Kidney (tissue), 13 donors: ENCODE measurements at regions not wholly inside any gene's neighbourhood (a gene's known extent, or its start where the extent isn't known, plus 50 kb on each side); places are given as distances from the start of the nearest gene placed in this dataset.

Experiments
- DNase-seq, 5 donors: peaks; one replicate each; pipeline ENCODE4 v3.0.0-alpha.2; 2013 to 2020
- FAIRE-seq: peaks from 2 replicates; lab custom pipeline; 2012; peaks lifted over from hg19 to GRCh38; lab: Jason Lieb, UNC
- H3K27ac ChIP-seq, 2 donors: one replicate each; pipeline ENCODE4 v1.7.0; 2013; ENCODE audit warnings: low read depth in 2 of 2, low read length in 2 of 2, inconsistent platforms in 1 of 2
- H3K27me3 ChIP-seq: one replicate; pipeline ENCODE4 v1.7.1; 2013; ENCODE audit warnings: low read length, inconsistent platforms; ENCODE audit not compliant: control insufficient read depth, insufficient read depth
- H3K36me3 ChIP-seq, 3 donors: one replicate each; pipeline versions ENCODE4 v1.7.0 to v1.7.1; 2013; ENCODE audit warnings: low read length in 3 of 3, control low read depth in 1 of 3, inconsistent platforms in 1 of 3; ENCODE audit not compliant: insufficient read depth in 3 of 3, control insufficient read depth in 2 of 3
- H3K4me1 ChIP-seq, 3 donors: one replicate each; pipeline versions ENCODE4 v1.7.0 to v1.7.1; 2013; ENCODE audit warnings: low read length in 3 of 3, inconsistent platforms in 1 of 3, low read depth in 1 of 3; ENCODE audit not compliant: control insufficient read depth in 2 of 3, insufficient read depth in 2 of 3
- H3K4me3 ChIP-seq, 3 donors: one replicate each; pipeline versions ENCODE4 v1.7.0 to v1.8.1; 2013; ENCODE audit warnings: low read length in 3 of 3, control low read depth in 1 of 3, inconsistent platforms in 1 of 3
- H3K9ac ChIP-seq, 3 donors: one replicate each; pipeline versions ENCODE4 v1.7.0 to v1.7.1; 2013; ENCODE audit warnings: low read length in 3 of 3, control low read depth in 1 of 3, inconsistent platforms in 1 of 3
- H3K9me3 ChIP-seq, 3 donors: one replicate each; pipeline versions ENCODE4 v1.7.0 to v1.7.1; 2013; ENCODE audit warnings: low read length in 3 of 3, control low read depth in 1 of 3, inconsistent platforms in 1 of 3; ENCODE audit not compliant: control insufficient read depth in 2 of 3, insufficient read depth in 1 of 3
- intact Hi-C: fragments of 100-400 bp; cut with DNase I; formaldehyde crosslinking; loops from one replicate; pipeline ENCODE4 v1.11.1; 2022
- TF ChIP-seq, protein P1 (sequence below): IDR thresholded peaks from 3 replicates; pipeline ENCODE4 v1.5.1; 2012; ENCODE audit warnings: mild to moderate bottlenecking, moderate library complexity, borderline replicate concordance; ENCODE audit not compliant: insufficient read depth; ENCODE audit errors: extremely low read depth
- donor health status: control.
- donor health status: control.
- donor health status: control.
- donor health status: control.
- donor health status: control.
- donor health status: DM: yes; HTN: yes; CAD: no.
- donor health status: Normal renal cell carcinoma (clear cell type).

DNA sequence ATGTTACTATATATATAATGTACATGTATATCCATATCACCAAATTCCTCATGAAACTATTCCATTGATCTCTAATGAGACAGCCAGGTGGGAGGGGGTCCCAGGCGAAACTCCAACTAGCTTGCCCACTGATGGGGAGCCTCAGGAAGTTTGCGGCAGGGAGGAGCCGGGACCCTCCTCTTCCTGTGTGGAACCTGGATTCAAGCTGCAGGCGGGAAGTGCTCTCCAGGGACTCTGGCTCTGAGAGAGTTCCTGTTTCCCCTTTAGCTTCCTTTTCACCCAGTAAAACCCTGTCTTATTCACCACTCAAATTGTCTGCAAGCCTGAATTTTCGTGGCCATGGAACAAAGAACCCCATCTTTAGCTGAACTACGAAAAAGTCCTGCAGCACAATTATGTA lies 152.2 kb downstream of the OPN5 start:
- Histone ChIP-seq H3K27me3 (no peaks in the 10 kb centered on the region), H3K4me3 (no peak overlapping the region), H3K36me3 (no peaks in the 10 kb centered on the region), H3K9me3 (no peaks in the 10 kb centered on the region), H3K27ac (no peak overlapping the region), H3K4me1 (no peaks in the 10 kb centered on the region), H3K9ac (no peak overlapping the region)
- intact Hi-C loops, result no loop called here
- TF ChIP-seq, protein P1, sequence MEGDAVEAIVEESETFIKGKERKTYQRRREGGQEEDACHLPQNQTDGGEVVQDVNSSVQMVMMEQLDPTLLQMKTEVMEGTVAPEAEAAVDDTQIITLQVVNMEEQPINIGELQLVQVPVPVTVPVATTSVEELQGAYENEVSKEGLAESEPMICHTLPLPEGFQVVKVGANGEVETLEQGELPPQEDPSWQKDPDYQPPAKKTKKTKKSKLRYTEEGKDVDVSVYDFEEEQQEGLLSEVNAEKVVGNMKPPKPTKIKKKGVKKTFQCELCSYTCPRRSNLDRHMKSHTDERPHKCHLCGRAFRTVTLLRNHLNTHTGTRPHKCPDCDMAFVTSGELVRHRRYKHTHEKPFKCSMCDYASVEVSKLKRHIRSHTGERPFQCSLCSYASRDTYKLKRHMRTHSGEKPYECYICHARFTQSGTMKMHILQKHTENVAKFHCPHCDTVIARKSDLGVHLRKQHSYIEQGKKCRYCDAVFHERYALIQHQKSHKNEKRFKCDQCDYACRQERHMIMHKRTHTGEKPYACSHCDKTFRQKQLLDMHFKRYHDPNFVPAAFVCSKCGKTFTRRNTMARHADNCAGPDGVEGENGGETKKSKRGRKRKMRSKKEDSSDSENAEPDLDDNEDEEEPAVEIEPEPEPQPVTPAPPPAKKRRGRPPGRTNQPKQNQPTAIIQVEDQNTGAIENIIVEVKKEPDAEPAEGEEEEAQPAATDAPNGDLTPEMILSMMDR, result no peak
- DNase-seq (no peak), FAIRE-seq (no peak)

DNA sequence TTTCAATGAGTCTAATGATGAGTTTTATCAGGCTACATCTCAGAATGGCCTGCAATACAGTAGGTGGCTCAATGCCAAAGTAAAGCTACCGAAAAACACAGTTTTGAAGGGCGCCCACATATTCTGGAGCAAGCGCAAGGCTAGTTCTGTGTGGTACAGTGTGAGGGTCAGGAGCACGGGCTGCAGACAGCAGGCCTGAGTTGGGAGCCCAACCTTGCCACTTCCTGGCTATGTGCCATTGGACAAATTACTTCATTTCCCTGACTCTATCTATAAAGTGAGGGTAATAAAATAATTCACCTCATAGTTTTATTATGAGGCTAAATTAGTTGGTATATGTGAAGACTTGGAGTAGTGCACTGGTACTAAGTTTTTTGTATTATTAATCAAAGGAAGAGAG lies 150.7 kb downstream of the OPN5 start:
- H3K4me1 ChIP-seq, result no peaks in the 10 kb centered on the region
- no peaks in the 10 kb centered on the region for H3K27me3 ChIP-seq
- no peak overlapping the region for H3K4me3 ChIP-seq
- TF ChIP-seq, protein P1, result no peak
- no peaks in the 10 kb centered on the region for H3K36me3 ChIP-seq
- H3K9ac ChIP-seq, result no peak overlapping the region
- FAIRE-seq (no peak), DNase-seq (no peak)
- intact Hi-C loops, result no loop called here
- no peaks in the 10 kb centered on the region for H3K9me3 ChIP-seq
- no peak overlapping the region for H3K27ac ChIP-seq

- no peak for DNase-seq
- Histone ChIP-seq H3K4me1 (no peaks in the 10 kb centered on the region), H3K4me3 (no peak overlapping the region), H3K9me3 (no peaks in the 10 kb centered on the region), H3K27me3 (no peaks in the 10 kb centered on the region), H3K36me3 (no peaks in the 10 kb centered on the region), H3K27ac (no peak overlapping the region), H3K9ac (no peak overlapping the region)
- TF ChIP-seq, protein P1, result no peak
- FAIRE-seq, result no peak
- intact Hi-C loops, result no loop called here
These were observed 142.2 kb downstream of the OPN5 start for GRCh38 chr6:47924001-47924400.

- intact Hi-C loops, result no loop called here
- DNase-seq (peak in 2 of 5 donors; percentile 6 to 23), FAIRE-seq (no peak)
- no peaks in the 10 kb centered on the region for H3K4me1 ChIP-seq
- H3K9ac ChIP-seq, result no peak overlapping the region
- no peaks in the 10 kb centered on the region for H3K27me3 ChIP-seq
- H3K4me3 ChIP-seq, result no peak overlapping the region
- TF ChIP-seq, protein P1, result no peak
- no peaks in the 10 kb centered on the region for H3K9me3 ChIP-seq
- H3K27ac ChIP-seq, result no peak overlapping the region
- no peaks in the 10 kb centered on the region for H3K36me3 ChIP-seq
These were observed 140.6 kb downstream of the OPN5 start for GRCh38 chr6:47922391-47922790.
